HepG2 (cell line): ENCODE measurements at regions not wholly inside any gene's neighbourhood (a gene's known extent, or its start where the extent isn't known, plus 50 kb on each side); places are given as distances from the start of the nearest gene placed in this dataset.

Source experiments
- ATAC-seq: fragments of 200-7000 bp; cut with Tn5 transposase; 3 replicates; pipeline ENCODE4 v1.9.1; 2020; ENCODE audit warnings: mild to moderate bottlenecking, moderate library complexity
- BruUV-seq: library from RNA; stranded (reverse); fragments of 400-500 nt; replicated peaks from 2 replicates; lab custom pipeline; 2021; lab: Mats Ljungman, UMichigan
- CTCF ChIA-PET: fragments of 300-600 bp; formaldehyde crosslinking; extraction: SDS; loops from one replicate; lab custom pipeline; 2021; ENCODE audit warnings: low total read pairs, inconsistent platforms, low intra/inter-chr PET ratio; lab: Yijun Ruan, JAX
- POLR2A ChIA-PET: fragments of 350-600 bp; sonication (Branson Sonifier 250); formaldehyde crosslinking; loops from one replicate; lab custom pipeline; 2020; ENCODE audit warnings: antibody characterized with exemption, inconsistent platforms; lab: Yijun Ruan, JAX
- DNase-seq: peaks from one replicate; pipeline ENCODE4 v3.0.0-alpha.2; 2015; ENCODE audit warnings: low spot score
- FAIRE-seq: peaks from 3 replicates; lab custom pipeline; 2011; peaks lifted over from hg19 to GRCh38; lab: Jason Lieb, UNC
- H2AFZ ChIP-seq: one replicate; pipeline ENCODE4 v1.6.1; 2011; ENCODE audit warnings: low read length, inconsistent platforms
- H3K27ac ChIP-seq: fragments of 300-600 bp; 3 replicates; pipeline ENCODE4 v1.8.0; 2011; ENCODE audit warnings: mixed run types, mild to moderate bottlenecking, mixed read lengths, low read length, inconsistent platforms; ENCODE audit not compliant: insufficient read depth; ENCODE audit errors: extremely low read length
- H3K27me3 ChIP-seq, 2 experiments: fragments of 200-600 bp in 1 of 2; 2 replicates in 1 of 2; 3 replicates in 1 of 2; pipeline versions ENCODE4 v1.6.0 to v1.8.0; 2011; ENCODE audit warnings: low read length in 2 of 2, mild to moderate bottlenecking in 2 of 2, moderate library complexity in 2 of 2, inconsistent platforms in 1 of 2; ENCODE audit not compliant: insufficient read depth in 2 of 2, control insufficient read depth in 1 of 2
- H3K36me3 ChIP-seq, 2 experiments: fragments of 200-600 bp in 1 of 2; replicated peaks in 1 of 2; 2 replicates in 1 of 2; 3 replicates in 1 of 2; pipeline versions ENCODE4 v1.5.1 to v1.8.0; 2011; ENCODE audit warnings: low read length in 2 of 2, inconsistent platforms in 1 of 2; ENCODE audit not compliant: insufficient read depth in 2 of 2, control insufficient read depth in 1 of 2
- H3K4me1 ChIP-seq: 2 replicates; pipeline ENCODE4 v1.5.1; 2012; ENCODE audit warnings: low read length, inconsistent platforms; ENCODE audit not compliant: insufficient read depth
- H3K4me2 ChIP-seq: 2 replicates; pipeline ENCODE4 v1.6.0; 2011; ENCODE audit warnings: low read depth, low read length, inconsistent platforms
- H3K4me3 ChIP-seq, 3 experiments: fragments of 200-600 bp in 1 of 3; sonication (generic), shearing (Covaris generic) in 1 of 3; replicated peaks in 1 of 3; 2 replicates each; pipeline ENCODE4 v1.5.1; 2011 to 2016; ENCODE audit warnings: low read length in 3 of 3, inconsistent platforms in 2 of 3, low read depth in 2 of 3, mild to moderate bottlenecking in 2 of 3, control low read depth in 1 of 3, mixed read lengths in 1 of 3; ENCODE audit not compliant: insufficient read depth in 1 of 3
- H3K79me2 ChIP-seq: one replicate; pipeline ENCODE4 v1.6.1; 2011; ENCODE audit warnings: low read length, inconsistent platforms; ENCODE audit not compliant: insufficient read depth
- H3K9ac ChIP-seq: 2 replicates; pipeline ENCODE4 v1.6.0; 2011; ENCODE audit warnings: mild to moderate bottlenecking, low read depth, low read length, inconsistent platforms; ENCODE audit not compliant: insufficient read depth
- H3K9me3 ChIP-seq: 2 replicates; pipeline ENCODE4 v1.5.1; 2012; ENCODE audit warnings: mild to moderate bottlenecking, low read length
- H4K20me1 ChIP-seq: 2 replicates; pipeline ENCODE4 v1.6.0; 2011; ENCODE audit warnings: inconsistent platforms, mild to moderate bottlenecking, low read length, moderate library complexity; ENCODE audit not compliant: insufficient read depth
- ATF3 ChIP-seq: sonication (generic); formaldehyde crosslinking; IDR thresholded peaks from 2 replicates; pipeline ENCODE4 v1.4.0; 2020; ENCODE audit warnings: missing genetic modification reagents
- GTF3A ChIP-seq: sonication (generic); formaldehyde crosslinking; conservative IDR thresholded peaks from 2 replicates; pipeline ENCODE4 v1.4.0; 2020; ENCODE audit warnings: mild to moderate bottlenecking, missing genetic modification reagents
- LBX2 ChIP-seq: sonication (generic); formaldehyde crosslinking; IDR thresholded peaks from 2 replicates; pipeline ENCODE4 v1.5.0; 2020; ENCODE audit warnings: missing genetic modification reagents, mild to moderate bottlenecking, borderline replicate concordance
- LRRFIP1 ChIP-seq: sonication (generic); formaldehyde crosslinking; conservative IDR thresholded peaks from 2 replicates; pipeline ENCODE4 v1.4.0; 2020; ENCODE audit warnings: missing genetic modification reagents
- MYNN ChIP-seq: sonication (generic); formaldehyde crosslinking; IDR thresholded peaks from 2 replicates; pipeline ENCODE4 v1.4.0; 2020; ENCODE audit warnings: mild to moderate bottlenecking, low read depth, missing genetic modification reagents
- SAP130 ChIP-seq: IDR thresholded peaks from 2 replicates; pipeline ENCODE4 v1.6.1; 2016; ENCODE audit warnings: low read depth
- TSC22D2 ChIP-seq: sonication (generic); formaldehyde crosslinking; IDR thresholded peaks from 2 replicates; pipeline ENCODE4 v1.5.1; 2020; ENCODE audit warnings: missing genetic modification reagents, mild to moderate bottlenecking, borderline replicate concordance
- U2AF1 ChIP-seq: fragments of 200-400 bp; formaldehyde crosslinking; optimal IDR thresholded peaks from 2 replicates; pipeline ENCODE3; 2017; ENCODE audit warnings: mild to moderate bottlenecking, low read depth, low read length
- ZBTB8A ChIP-seq: sonication (generic); formaldehyde crosslinking; IDR thresholded peaks from 2 replicates; pipeline ENCODE4 v1.4.0; 2020; ENCODE audit warnings: mild to moderate bottlenecking, low read depth, missing genetic modification reagents, borderline replicate concordance
- ZNF276 ChIP-seq: sonication (generic); formaldehyde crosslinking; IDR thresholded peaks from 2 replicates; pipeline ENCODE4 v1.4.0; 2020; ENCODE audit warnings: mild to moderate bottlenecking, low read depth, missing genetic modification reagents
- ZNF468 ChIP-seq: sonication (generic); formaldehyde crosslinking; IDR thresholded peaks from 2 replicates; pipeline ENCODE4 v1.8.0; 2022; ENCODE audit warnings: mild to moderate bottlenecking, moderate library complexity, missing genetic modification reagents
- ZNF720 ChIP-seq: sonication (generic); formaldehyde crosslinking; IDR thresholded peaks from 2 replicates; pipeline ENCODE4 v1.4.0; 2020; ENCODE audit warnings: missing genetic modification reagents
- WGBS: methylation state at CpG from one replicate; pipeline ENCODE4 v1.1.6; 2017; ENCODE audit warnings: low lambda C conversion rate; 5-methylcytosine and 5-hydroxymethylcytosine counted together
- in situ Hi-C: cut with HindIII; loops from 2 replicates; pipeline ENCODE4 v1.10.0; 2017; ENCODE audit warnings: low pct_unique_long_range_greater_than_20kb; ENCODE audit not compliant: extremely low pct_ligation_motif_present
- intact Hi-C: fragments of 100-400 bp; cut with micrococcal nuclease; formaldehyde crosslinking; loops from one replicate; pipeline ENCODE4 v1.10.0; 2022; ENCODE audit not compliant: unreplicated experiment

GRCh38 chr2:34115076-34115475, 516.0 kb upstream of the FAM98A start:
- in situ Hi-C loops (no loop called here), intact Hi-C loops (no loop called here)
- no peaks in the 10 kb centered on the region for H4K20me1 ChIP-seq
- peaks cover 8% of the 10 kb centered on the region; the same call in 1 of the 2 replicates for H3K9me3 ChIP-seq
- H3K4me2 ChIP-seq, result no peak overlapping the region
- H3K9ac ChIP-seq, result no peak overlapping the region
- no peak for FAIRE-seq
- H3K4me1 ChIP-seq, result no peaks in the 10 kb centered on the region
- no peaks in the 10 kb centered on the region for H3K36me3 ChIP-seq
- no peaks in the 10 kb centered on the region for H3K79me2 ChIP-seq
- no peak overlapping the region for H3K27ac ChIP-seq
- DNase-seq, result no peak
- H2AFZ ChIP-seq, result no peak overlapping the region
- ChIA-PET CTCF (no interaction called here), POLR2A (no interaction called here)
- 4% methylated on average over 1 of the region's 1 CpG for WGBS
- BruUV-seq, result no TSS peak
- H3K4me3 ChIP-seq, result no peak overlapping the region
- H3K27me3 ChIP-seq, result no peaks in the 10 kb centered on the region
- ATAC-seq, result no peak
- TF ChIP-seq GTF3A (CRISPR knock-in tag) (no peak), ZNF720 (no peak), SAP130 (CRISPR knock-in tag) (no peak), MYNN (CRISPR knock-in tag) (no peak), ZBTB8A (CRISPR knock-in tag) (no peak), ZNF468 (CRISPR knock-in tag) (no peak), LBX2 (CRISPR knock-in tag) (no peak), LRRFIP1 (CRISPR knock-in tag) (no peak), U2AF1 (no peak), TSC22D2 (CRISPR knock-in tag) (no peak), ATF3 (no peak), ZNF276 (CRISPR knock-in tag) (no peak)
